HepG2 (cell line): ENCODE measurements at regions not wholly inside any gene's neighbourhood (a gene's known extent, or its start where the extent isn't known, plus 50 kb on each side); places are given as distances from the start of the nearest gene placed in this dataset.

Experiments used
- CTCF ChIP-seq: sonication (generic); formaldehyde crosslinking; IDR thresholded peaks from 2 replicates; pipeline ENCODE4 v1.5.0; 2020; ENCODE audit warnings: mild to moderate bottlenecking, missing genetic modification reagents, moderate library complexity
- USF2 ChIP-seq, 2 experiments: sonication (generic) in 1 of 2; formaldehyde crosslinking in 1 of 2; IDR thresholded peaks; 2 replicates each; pipeline versions ENCODE4 v1.5.1 to v1.6.1; 2011 to 2020; ENCODE audit warnings: borderline replicate concordance in 1 of 2, low read depth in 1 of 2, low read length in 1 of 2, mild to moderate bottlenecking in 1 of 2, missing genetic modification reagents in 1 of 2, moderate library complexity in 1 of 2
- ZNF274 ChIP-seq: sonication (generic); formaldehyde crosslinking; IDR thresholded peaks from 2 replicates; pipeline ENCODE4 v1.5.1; 2020; ENCODE audit warnings: mild to moderate bottlenecking, missing genetic modification reagents

GRCh38 chr15:81071705-81072104 is 62.4 kb upstream of the CFAP161 start:
- TF ChIP-seq CTCF (CRISPR knock-in tag) (no peak), ZNF274 (CRISPR knock-in tag) (no peak), USF2 (IDR thresholded peaks at IDR 0.05; ENCODE audit: low read depth, low read length) (no peak), USF2 (CRISPR knock-in tag; IDR thresholded peaks at IDR 0.05; ENCODE audit: borderline replicate concordance) (no peak)
